ENCODE measurements at regions not wholly inside any gene's neighbourhood (a gene's known extent, or its start where the extent isn't known, plus 50 kb on each side); places are given as distances from the start of the nearest gene placed in this dataset.

DNA sequence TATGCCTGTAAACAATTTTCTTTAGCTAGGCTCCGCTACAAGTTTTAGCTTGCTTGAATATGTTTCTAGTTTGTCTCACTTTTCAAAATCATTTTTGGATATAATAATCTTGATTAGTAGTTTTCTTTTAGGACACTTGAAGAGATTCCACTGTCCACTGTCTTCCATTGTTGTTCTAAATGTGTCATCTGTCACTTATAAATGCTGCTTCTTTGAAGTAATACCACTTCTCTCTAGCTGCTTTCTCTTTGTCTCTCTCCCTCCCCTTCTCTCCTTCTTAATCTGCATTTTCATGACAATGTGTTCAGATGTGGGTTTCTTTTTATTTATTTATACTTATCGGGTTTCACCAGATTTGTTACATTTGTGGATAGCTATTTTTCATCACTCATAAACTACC is 73.7 kb upstream of the DPP10 start:
- TF ChIP-seq CTCF (IDR thresholded peaks at IDR 0.05; ENCODE audit: poor library complexity, severe bottlenecking), result no peak
- TF ChIP-seq EZH2 (IDR thresholded peaks at IDR 0.05; ENCODE audit: borderline replicate concordance, insufficient read depth, low read length, poor library complexity, severe bottlenecking), result no peak
- no peak for TF ChIP-seq RAD21 (conservative IDR thresholded peaks at IDR 0.05)
- no peak for TF ChIP-seq TAF1 (IDR thresholded peaks at IDR 0.05; ENCODE audit: low read depth)
- TF ChIP-seq, protein P1, sequence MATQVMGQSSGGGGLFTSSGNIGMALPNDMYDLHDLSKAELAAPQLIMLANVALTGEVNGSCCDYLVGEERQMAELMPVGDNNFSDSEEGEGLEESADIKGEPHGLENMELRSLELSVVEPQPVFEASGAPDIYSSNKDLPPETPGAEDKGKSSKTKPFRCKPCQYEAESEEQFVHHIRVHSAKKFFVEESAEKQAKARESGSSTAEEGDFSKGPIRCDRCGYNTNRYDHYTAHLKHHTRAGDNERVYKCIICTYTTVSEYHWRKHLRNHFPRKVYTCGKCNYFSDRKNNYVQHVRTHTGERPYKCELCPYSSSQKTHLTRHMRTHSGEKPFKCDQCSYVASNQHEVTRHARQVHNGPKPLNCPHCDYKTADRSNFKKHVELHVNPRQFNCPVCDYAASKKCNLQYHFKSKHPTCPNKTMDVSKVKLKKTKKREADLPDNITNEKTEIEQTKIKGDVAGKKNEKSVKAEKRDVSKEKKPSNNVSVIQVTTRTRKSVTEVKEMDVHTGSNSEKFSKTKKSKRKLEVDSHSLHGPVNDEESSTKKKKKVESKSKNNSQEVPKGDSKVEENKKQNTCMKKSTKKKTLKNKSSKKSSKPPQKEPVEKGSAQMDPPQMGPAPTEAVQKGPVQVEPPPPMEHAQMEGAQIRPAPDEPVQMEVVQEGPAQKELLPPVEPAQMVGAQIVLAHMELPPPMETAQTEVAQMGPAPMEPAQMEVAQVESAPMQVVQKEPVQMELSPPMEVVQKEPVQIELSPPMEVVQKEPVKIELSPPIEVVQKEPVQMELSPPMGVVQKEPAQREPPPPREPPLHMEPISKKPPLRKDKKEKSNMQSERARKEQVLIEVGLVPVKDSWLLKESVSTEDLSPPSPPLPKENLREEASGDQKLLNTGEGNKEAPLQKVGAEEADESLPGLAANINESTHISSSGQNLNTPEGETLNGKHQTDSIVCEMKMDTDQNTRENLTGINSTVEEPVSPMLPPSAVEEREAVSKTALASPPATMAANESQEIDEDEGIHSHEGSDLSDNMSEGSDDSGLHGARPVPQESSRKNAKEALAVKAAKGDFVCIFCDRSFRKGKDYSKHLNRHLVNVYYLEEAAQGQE (IDR thresholded peaks at IDR 0.05; ENCODE audit: borderline replicate concordance), result no peak
- no peak for TF ChIP-seq POLR2AphosphoS5 (IDR thresholded peaks at IDR 0.05)
- no peak for TF ChIP-seq EP300 (conservative IDR thresholded peaks at IDR 0.05; ENCODE audit: poor library complexity, severe bottlenecking)
- TF ChIP-seq SMC3 (conservative IDR thresholded peaks at IDR 0.05; ENCODE audit: poor library complexity), result no peak
